ENCODE measurements at regions not wholly inside any gene's neighbourhood (a gene's known extent, or its start where the extent isn't known, plus 50 kb on each side); places are given as distances from the start of the nearest gene placed in this dataset.

DNA sequence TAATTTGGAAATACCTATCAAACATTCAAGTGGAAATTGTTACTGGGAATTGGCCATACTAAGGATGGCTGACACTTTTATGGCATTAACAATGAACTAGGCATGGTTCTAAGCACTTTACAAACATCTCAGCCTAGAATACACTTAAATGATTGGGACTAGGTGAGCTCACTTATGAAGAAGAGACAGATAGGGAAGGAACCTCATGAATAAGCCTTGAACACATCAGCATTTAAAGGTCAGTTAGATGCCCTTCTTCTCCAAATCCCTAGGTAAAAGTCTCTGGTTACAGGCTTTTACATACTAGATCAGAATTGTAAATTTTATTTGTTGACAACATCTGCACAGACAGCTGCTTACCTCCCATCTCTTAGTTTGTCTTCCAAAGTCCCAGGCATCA, 488.6 kb downstream of the RMST start:
- H3K79me2 ChIP-seq (ENCODE audit: low read depth), result no peaks in the 10 kb centered on the region
- H3K27ac ChIP-seq, result no peak overlapping the region
- H3F3A ChIP-seq (ENCODE audit: low read depth), result no peaks in the 10 kb centered on the region
- Mint-ChIP-seq H3K9me3 (peaks cover 16% of the 10 kb centered on the region), H3K4me1 (peaks cover 5% of the 10 kb centered on the region), H3K27ac (no peak overlapping the region), H3K4me3 (no peak overlapping the region), H3K36me3 (peaks cover 3% of the 10 kb centered on the region), H3K27me3 (ENCODE audit: insufficient read depth, low read depth) (peaks cover 4% of the 10 kb centered on the region)
- no peak overlapping the region for H3K4me2 ChIP-seq
- H3K4me1 ChIP-seq, result peaks cover 6% of the 10 kb centered on the region
- no peak for TF ChIP-seq EZH2 (IDR thresholded peaks at IDR 0.05)
- TF ChIP-seq CTCF (IDR thresholded peaks at IDR 0.05), result no peak
- TF ChIP-seq EZH2phosphoT487 (IDR thresholded peaks at IDR 0.05), result no peak
- H3K27me3 ChIP-seq, result no peaks in the 10 kb centered on the region
- H4K20me1 ChIP-seq (ENCODE audit: low read depth), result no peaks in the 10 kb centered on the region
- H3K9me3 ChIP-seq (ENCODE audit: low read depth), result peaks cover 3% of the 10 kb centered on the region
- no peaks in the 10 kb centered on the region for H3K36me3 ChIP-seq
- H3K4me3 ChIP-seq, result no peak overlapping the region
- DNase-seq (ENCODE audit: low spot score), result no peak
- no peak overlapping the region for H3K9ac ChIP-seq
- H2AFZ ChIP-seq (replicated peaks), result no peak overlapping the region

DNA sequence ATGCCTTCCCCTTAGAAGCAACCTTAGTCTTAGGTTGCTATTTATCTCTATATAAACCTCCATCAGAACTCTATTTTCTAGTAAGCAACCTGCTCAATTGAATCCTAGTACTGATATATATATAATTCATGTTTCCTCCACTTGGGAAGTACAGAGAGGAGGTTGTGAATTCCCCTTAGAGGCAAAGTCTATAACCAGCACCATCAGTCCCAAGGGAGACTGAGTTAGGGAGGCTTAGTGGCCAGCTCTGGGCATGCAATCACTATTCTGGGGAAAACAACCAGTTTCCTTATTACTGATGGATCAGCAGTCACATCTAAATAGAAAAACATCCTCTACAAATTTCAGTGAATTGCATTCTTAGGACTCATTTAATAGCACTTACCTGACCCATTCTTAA, 489.1 kb downstream of the RMST start:
- no peak overlapping the region for H2AFZ ChIP-seq (replicated peaks)
- no peak for DNase-seq (ENCODE audit: low spot score)
- H3K4me3 ChIP-seq, result no peak overlapping the region
- Mint-ChIP-seq H3K9me3 (peaks cover 13% of the 10 kb centered on the region), H3K36me3 (peaks cover 3% of the 10 kb centered on the region), H3K4me1 (peaks cover 5% of the 10 kb centered on the region), H3K27ac (no peak overlapping the region), H3K4me3 (no peak overlapping the region), H3K27me3 (ENCODE audit: insufficient read depth, low read depth) (peaks cover 4% of the 10 kb centered on the region)
- TF ChIP-seq CTCF (IDR thresholded peaks at IDR 0.05), result no peak
- H3K27ac ChIP-seq, result no peak overlapping the region
- no peaks in the 10 kb centered on the region for H3K79me2 ChIP-seq (ENCODE audit: low read depth)
- H3F3A ChIP-seq (ENCODE audit: low read depth), result no peaks in the 10 kb centered on the region
- no peaks in the 10 kb centered on the region for H3K36me3 ChIP-seq
- H3K9me3 ChIP-seq (ENCODE audit: low read depth), result peaks cover 3% of the 10 kb centered on the region
- H3K9ac ChIP-seq, result no peak overlapping the region
- no peaks in the 10 kb centered on the region for H3K27me3 ChIP-seq
- H3K4me1 ChIP-seq, result peaks cover 6% of the 10 kb centered on the region
- no peaks in the 10 kb centered on the region for H4K20me1 ChIP-seq (ENCODE audit: low read depth)
- no peak overlapping the region for H3K4me2 ChIP-seq

- Histone ChIP-seq H3F3A (ENCODE audit: low read depth) (no peaks in the 10 kb centered on the region), H2AFZ (replicated peaks) (no peak overlapping the region), H3K27ac (no peak overlapping the region), H3K4me3 (no peak overlapping the region), H3K4me1 (peaks cover 4% of the 10 kb centered on the region), H3K79me2 (ENCODE audit: low read depth) (no peaks in the 10 kb centered on the region), H3K4me2 (no peak overlapping the region), H3K9ac (no peak overlapping the region), H3K36me3 (no peaks in the 10 kb centered on the region), H3K9me3 (ENCODE audit: low read depth) (no peaks in the 10 kb centered on the region), H4K20me1 (ENCODE audit: low read depth) (no peaks in the 10 kb centered on the region), H3K27me3 (no peaks in the 10 kb centered on the region)
- no peak for TF ChIP-seq EZH2 (IDR thresholded peaks at IDR 0.05)
- TF ChIP-seq CTCF (IDR thresholded peaks at IDR 0.05), result no peak
- no peak for TF ChIP-seq EZH2phosphoT487 (IDR thresholded peaks at IDR 0.05)
- peaks cover 2% of the 10 kb centered on the region for H3K27me3 Mint-ChIP-seq (ENCODE audit: insufficient read depth, low read depth)
- no peak overlapping the region for H3K27ac Mint-ChIP-seq
- H3K4me1 Mint-ChIP-seq, result no peaks in the 10 kb centered on the region
- no peak overlapping the region for H3K4me3 Mint-ChIP-seq
- no peak for DNase-seq (ENCODE audit: low spot score)
- no peaks in the 10 kb centered on the region for H3K9me3 Mint-ChIP-seq
- H3K36me3 Mint-ChIP-seq, result no peaks in the 10 kb centered on the region
Measured at GRCh38 chr12:97957109-97957508, 494.5 kb downstream of the RMST start.

- H3K4me2 ChIP-seq, result no peak overlapping the region
- no peak overlapping the region for H3K4me3 ChIP-seq
- no peaks in the 10 kb centered on the region for H3K4me1 Mint-ChIP-seq
- H4K20me1 ChIP-seq (ENCODE audit: low read depth), result no peaks in the 10 kb centered on the region
- DNase-seq (ENCODE audit: low spot score), result peak; percentile 10
- no peaks in the 10 kb centered on the region for H3K79me2 ChIP-seq (ENCODE audit: low read depth)
- peaks cover 2% of the 10 kb centered on the region for H3K36me3 Mint-ChIP-seq
- H3K9me3 Mint-ChIP-seq, result no peaks in the 10 kb centered on the region
- no peak overlapping the region for H3K9ac ChIP-seq
- no peak overlapping the region for H3K4me3 Mint-ChIP-seq
- no peaks in the 10 kb centered on the region for H3K27me3 ChIP-seq
- no peaks in the 10 kb centered on the region for H3F3A ChIP-seq (ENCODE audit: low read depth)
- no peak overlapping the region for H3K27ac ChIP-seq
- no peaks in the 10 kb centered on the region for H3K36me3 ChIP-seq
- H3K27ac Mint-ChIP-seq, result no peak overlapping the region
- TF ChIP-seq CTCF (IDR thresholded peaks at IDR 0.05) (peak; percentile 29), EZH2 (IDR thresholded peaks at IDR 0.05) (no peak)
- no peaks in the 10 kb centered on the region for H3K27me3 Mint-ChIP-seq (ENCODE audit: insufficient read depth, low read depth)
- H3K9me3 ChIP-seq (ENCODE audit: low read depth), result no peaks in the 10 kb centered on the region
- no peak overlapping the region for H2AFZ ChIP-seq (replicated peaks)
- H3K4me1 ChIP-seq, result peaks cover 4% of the 10 kb centered on the region
Measured at GRCh38 chr12:97960225-97960624, 497.6 kb downstream of the RMST start.
